ENCODE measurements at regions not wholly inside any gene's neighbourhood (a gene's known extent, or its start where the extent isn't known, plus 50 kb on each side); places are given as distances from the start of the nearest gene placed in this dataset.

DNA sequence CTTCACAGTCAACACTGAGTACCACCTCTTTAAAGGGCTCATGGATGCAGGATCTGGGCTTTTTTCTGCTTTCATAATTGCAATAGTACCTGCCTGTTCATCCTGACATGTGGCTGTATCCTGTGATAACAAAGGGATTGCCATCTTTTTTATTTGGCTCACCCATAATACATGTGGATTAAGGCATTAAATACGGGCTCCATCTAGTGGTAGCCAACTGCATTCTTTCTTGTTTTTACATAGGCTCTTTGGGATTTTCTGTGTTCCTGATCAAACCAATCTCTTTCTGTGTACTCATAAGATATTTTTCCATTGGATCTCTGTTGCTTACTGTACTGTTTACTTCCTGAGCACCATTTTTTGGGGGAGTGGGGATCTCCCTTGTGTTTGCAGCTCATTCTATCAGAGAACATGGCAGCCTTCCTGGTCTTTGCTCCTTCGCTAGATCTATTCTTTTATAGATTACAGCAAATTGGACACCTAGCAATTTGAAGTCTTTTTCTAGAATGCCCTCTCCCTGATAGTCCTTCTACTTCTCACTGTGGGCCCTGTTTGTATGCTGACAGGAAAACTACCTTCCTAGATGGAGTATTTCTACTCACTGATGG lies 723.4 kb upstream of the MDGA2 start:
- ChIA-PET POLR2A (no interaction called here), CTCF (no interaction called here)

DNA sequence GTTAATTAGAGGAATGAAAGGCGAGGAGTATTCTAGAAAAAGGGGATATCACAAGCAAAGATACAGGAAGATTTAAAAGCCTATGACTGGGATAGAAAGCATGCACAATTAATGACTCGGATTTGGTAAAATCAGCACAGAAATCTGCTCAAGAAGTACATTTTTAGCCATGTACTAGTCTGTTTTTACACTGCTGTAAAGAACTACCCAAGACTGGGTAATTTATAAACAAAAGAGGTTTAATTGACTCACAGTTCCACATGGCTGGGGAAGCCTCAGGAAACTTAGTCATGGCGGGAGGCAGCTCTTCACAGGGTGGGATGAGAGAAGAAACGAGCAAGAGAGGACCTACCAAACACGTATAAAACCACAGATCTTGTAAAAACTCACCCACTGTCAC lies 716.3 kb upstream of the MDGA2 start:
- H3K9me3 Mint-ChIP-seq (ENCODE audit: low read depth): no peaks in the 10 kb centered on the region
- no peak overlapping the region for H3K4me3 Mint-ChIP-seq
- POLR2A ChIA-PET: no interaction called here
- H3K36me3 Mint-ChIP-seq (ENCODE audit: low read depth): no peaks in the 10 kb centered on the region
- H3K27me3 Mint-ChIP-seq: no peaks in the 10 kb centered on the region
- no peak overlapping the region for H3K27ac Mint-ChIP-seq
- H3K4me1 Mint-ChIP-seq: no peaks in the 10 kb centered on the region
- ATAC-seq (no peak), DNase-seq (no peak)
- intact Hi-C loops (cut with DNase I, micrococcal nuclease): no loop called here
- CTCF ChIA-PET: no interaction called here

More for the DNA sequence above, 723.4 kb upstream of the MDGA2 start:
- no peaks in the 10 kb centered on the region for H3K36me3 Mint-ChIP-seq (ENCODE audit: low read depth)
- H3K27me3 Mint-ChIP-seq: no peaks in the 10 kb centered on the region
- DNase-seq: no peak
- no peak overlapping the region for H3K27ac Mint-ChIP-seq
- no peaks in the 10 kb centered on the region for H3K4me1 Mint-ChIP-seq
- intact Hi-C loops (cut with DNase I, micrococcal nuclease): loop anchor here in 1 of 2 experiments (5.0 kb wide), 1 partner anchor 481 kb away; no protein-coding TSS in a partner anchor
- no peak for ATAC-seq
- H3K4me3 Mint-ChIP-seq: no peak overlapping the region
- H3K9me3 Mint-ChIP-seq (ENCODE audit: low read depth): peaks cover 3% of the 10 kb centered on the region

DNA sequence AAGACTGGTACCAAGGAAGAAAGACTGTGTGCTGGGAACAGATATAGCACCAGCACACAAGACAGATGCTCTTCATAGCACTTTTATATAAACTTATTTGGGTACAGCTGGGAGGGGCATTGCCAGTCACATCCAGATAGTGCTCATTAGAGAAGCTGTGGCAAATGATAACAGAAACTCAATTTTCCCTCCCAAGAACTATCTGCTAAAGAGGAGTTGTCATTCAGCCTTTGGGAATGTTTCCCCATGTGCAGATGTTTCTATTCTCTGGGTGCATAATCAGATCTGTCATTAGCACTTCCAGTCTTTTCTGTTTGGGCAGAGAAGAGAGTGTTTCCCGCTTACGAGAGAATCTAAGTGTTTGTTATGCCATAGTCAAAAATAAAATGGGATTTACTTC lies 714.9 kb upstream of the MDGA2 start:
- H3K9me3 Mint-ChIP-seq (ENCODE audit: low read depth): no peaks in the 10 kb centered on the region
- ChIA-PET POLR2A (no interaction called here), CTCF (no interaction called here)
- no peak for DNase-seq
- H3K4me3 Mint-ChIP-seq: no peak overlapping the region
- no peak for ATAC-seq
- H3K4me1 Mint-ChIP-seq: no peaks in the 10 kb centered on the region
- no peaks in the 10 kb centered on the region for H3K27me3 Mint-ChIP-seq
- no peak overlapping the region for H3K27ac Mint-ChIP-seq
- intact Hi-C loops (cut with DNase I, micrococcal nuclease): no loop called here
- no peaks in the 10 kb centered on the region for H3K36me3 Mint-ChIP-seq (ENCODE audit: low read depth)

DNA sequence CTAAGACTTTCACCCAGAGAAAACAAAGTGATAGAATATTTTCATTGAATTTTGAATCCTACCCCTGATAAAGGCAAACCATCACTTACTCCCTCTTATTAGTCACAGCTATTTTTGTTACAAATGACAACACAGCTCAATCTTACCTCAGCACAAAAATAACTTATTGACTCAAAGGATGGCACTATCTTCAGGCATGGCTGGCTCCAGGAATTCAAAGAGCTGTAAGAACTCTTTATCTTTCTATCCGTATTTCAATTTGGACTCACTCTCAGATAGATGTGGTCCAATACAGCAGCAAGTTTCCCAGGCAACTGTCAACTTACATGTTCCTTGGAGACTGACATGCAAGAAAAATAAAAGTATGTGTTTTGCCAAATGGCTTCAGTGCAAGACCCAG lies 709.4 kb upstream of the MDGA2 start:
- intact Hi-C loops (cut with DNase I, micrococcal nuclease): no loop called here
- DNase-seq (no peak), ATAC-seq (no peak)
- Mint-ChIP-seq H3K27me3 (no peaks in the 10 kb centered on the region), H3K4me3 (no peak overlapping the region), H3K9me3 (ENCODE audit: low read depth) (peaks cover 3% of the 10 kb centered on the region), H3K4me1 (no peaks in the 10 kb centered on the region), H3K27ac (no peak overlapping the region), H3K36me3 (ENCODE audit: low read depth) (no peaks in the 10 kb centered on the region)
- CTCF ChIA-PET: no interaction called here
- POLR2A ChIA-PET: interaction anchor here (0.6 kb wide), 1 partner anchor 105 kb away, joined by 3 read pairs; no protein-coding TSS in a partner anchor

DNA sequence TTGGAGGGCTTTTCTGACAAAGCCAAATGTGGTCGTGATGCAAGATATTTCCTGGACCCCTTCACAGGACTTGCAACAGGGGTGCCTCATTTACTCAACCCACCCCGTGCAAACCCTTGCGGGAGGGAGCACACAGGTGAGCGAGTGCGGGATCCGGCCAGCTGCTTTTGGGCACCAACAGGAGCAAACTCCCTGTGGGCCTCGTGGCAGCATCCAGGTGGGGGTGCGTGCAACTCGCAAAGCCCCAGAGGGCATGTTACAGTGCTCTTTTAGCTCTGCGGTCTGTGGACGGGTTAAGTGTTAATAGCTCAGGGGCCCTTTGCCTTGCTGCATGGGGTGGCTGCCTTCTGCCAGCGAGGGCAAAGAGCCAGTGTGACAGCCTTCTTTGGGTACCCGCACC lies 707.6 kb upstream of the MDGA2 start:
- Mint-ChIP-seq H3K36me3 (ENCODE audit: low read depth) (no peaks in the 10 kb centered on the region), H3K4me3 (no peak overlapping the region), H3K4me1 (no peaks in the 10 kb centered on the region), H3K27me3 (no peaks in the 10 kb centered on the region), H3K9me3 (ENCODE audit: low read depth) (peaks cover 3% of the 10 kb centered on the region), H3K27ac (no peak overlapping the region)
- CTCF ChIA-PET: no interaction called here
- intact Hi-C loops (cut with DNase I, micrococcal nuclease): no loop called here
- ATAC-seq (no peak), DNase-seq (no peak)
- POLR2A ChIA-PET: no interaction called here

DNA sequence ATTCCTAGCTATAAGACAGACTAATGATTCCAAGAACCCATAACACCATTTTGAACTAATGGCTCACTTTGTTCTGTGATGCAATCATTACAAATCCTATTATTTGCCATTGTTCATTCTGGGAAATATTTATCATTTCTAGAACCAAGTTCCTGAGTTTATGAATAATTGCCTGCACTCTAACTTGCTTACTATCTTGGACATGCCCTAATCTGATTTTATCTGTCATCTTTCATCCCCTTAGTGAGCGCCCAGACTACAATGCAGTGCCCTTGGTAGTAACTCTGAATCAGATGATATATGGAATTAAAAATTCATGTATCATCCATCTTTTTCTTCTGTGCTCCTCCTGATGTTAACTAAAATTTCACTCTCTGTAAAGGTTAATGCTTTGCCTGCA lies 703.1 kb upstream of the MDGA2 start:
- Mint-ChIP-seq H3K4me1 (no peaks in the 10 kb centered on the region), H3K36me3 (ENCODE audit: low read depth) (no peaks in the 10 kb centered on the region), H3K9me3 (ENCODE audit: low read depth) (no peaks in the 10 kb centered on the region), H3K27me3 (no peaks in the 10 kb centered on the region), H3K27ac (no peak overlapping the region), H3K4me3 (no peak overlapping the region)
- intact Hi-C loops (cut with DNase I, micrococcal nuclease): no loop called here
- ATAC-seq: no peak
- DNase-seq: no peak
- CTCF ChIA-PET: interaction anchor here (1.2 kb wide), 1 partner anchor 25 kb away, joined by 3 read pairs; no protein-coding TSS in a partner anchor
- POLR2A ChIA-PET: no interaction called here

DNA sequence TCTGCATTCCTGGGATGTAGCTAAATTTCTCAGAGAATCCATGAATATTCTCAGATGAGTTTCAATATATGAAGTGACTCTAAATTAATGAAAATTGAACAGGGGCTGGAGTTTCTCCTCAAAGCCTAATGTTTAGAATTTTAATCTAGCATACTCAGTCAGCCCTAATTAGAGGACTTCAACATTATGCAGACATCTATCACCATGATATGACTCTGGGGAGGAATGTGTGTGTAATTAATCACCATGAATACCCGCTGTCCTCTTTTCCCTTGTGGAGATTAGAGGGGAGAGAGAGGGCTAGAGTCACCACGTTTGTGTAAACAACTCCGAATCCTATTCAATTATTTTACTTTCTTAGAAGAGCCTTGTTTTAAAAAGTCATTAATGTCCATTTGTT lies 698.6 kb upstream of the MDGA2 start:
- Mint-ChIP-seq H3K36me3 (ENCODE audit: low read depth) (no peaks in the 10 kb centered on the region), H3K4me1 (no peaks in the 10 kb centered on the region), H3K9me3 (ENCODE audit: low read depth) (peaks cover 5% of the 10 kb centered on the region), H3K27ac (no peak overlapping the region), H3K4me3 (no peak overlapping the region), H3K27me3 (no peaks in the 10 kb centered on the region)
- no peak for DNase-seq
- ChIA-PET CTCF (no interaction called here), POLR2A (no interaction called here)
- intact Hi-C loops (cut with DNase I, micrococcal nuclease): no loop called here
- no peak for ATAC-seq

DNA sequence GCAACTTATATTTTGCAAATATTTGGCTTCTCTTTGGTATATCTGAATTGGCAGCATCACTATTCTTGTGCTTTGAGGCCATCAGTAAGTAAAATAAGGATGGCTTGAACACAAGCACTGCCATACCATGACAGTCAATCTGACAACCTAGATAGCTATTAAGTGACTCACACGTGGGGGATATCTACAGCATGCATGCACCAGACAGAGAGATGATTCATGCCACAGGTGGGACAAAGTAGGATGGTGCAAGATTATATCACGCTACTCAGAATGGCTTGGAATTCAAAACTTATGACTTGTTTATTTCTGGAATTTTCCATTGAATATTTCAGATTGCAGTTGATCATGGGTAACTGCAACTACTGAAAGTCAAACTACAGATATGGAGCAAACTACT lies 675.6 kb upstream of the MDGA2 start:
- no peak overlapping the region for H3K4me3 Mint-ChIP-seq
- H3K9me3 Mint-ChIP-seq (ENCODE audit: low read depth): no peaks in the 10 kb centered on the region
- intact Hi-C loops (cut with DNase I, micrococcal nuclease): no loop called here
- CTCF ChIA-PET: no interaction called here
- POLR2A ChIA-PET: no interaction called here
- DNase-seq (no peak), ATAC-seq (no peak)
- no peak overlapping the region for H3K27ac Mint-ChIP-seq
- no peaks in the 10 kb centered on the region for H3K27me3 Mint-ChIP-seq
- H3K4me1 Mint-ChIP-seq: no peaks in the 10 kb centered on the region
- no peaks in the 10 kb centered on the region for H3K36me3 Mint-ChIP-seq (ENCODE audit: low read depth)

DNA sequence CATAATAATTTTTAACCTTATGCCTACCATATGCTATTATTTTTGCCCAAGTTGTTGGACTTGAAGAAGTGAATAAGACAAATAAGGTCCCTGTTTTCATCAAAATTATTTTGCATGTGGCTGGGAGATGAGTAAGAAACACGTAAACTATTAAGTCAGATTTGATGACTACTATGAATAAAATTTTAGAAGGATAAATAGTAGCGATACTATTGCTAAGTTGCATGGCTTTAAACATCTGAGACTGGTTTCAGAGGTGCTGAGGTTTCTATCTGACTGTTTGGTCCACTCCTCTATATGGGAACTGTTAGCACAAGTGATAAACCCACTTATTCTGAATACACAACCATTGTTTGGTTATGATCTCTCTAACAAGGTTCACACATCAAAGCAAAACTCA lies 674.3 kb upstream of the MDGA2 start:
- no peak for DNase-seq
- H3K27me3 Mint-ChIP-seq: no peaks in the 10 kb centered on the region
- intact Hi-C loops (cut with DNase I, micrococcal nuclease): no loop called here
- no peak overlapping the region for H3K4me3 Mint-ChIP-seq
- POLR2A ChIA-PET: no interaction called here
- no peaks in the 10 kb centered on the region for H3K4me1 Mint-ChIP-seq
- no peaks in the 10 kb centered on the region for H3K36me3 Mint-ChIP-seq (ENCODE audit: low read depth)
- no peak for ATAC-seq
- H3K9me3 Mint-ChIP-seq (ENCODE audit: low read depth): no peaks in the 10 kb centered on the region
- H3K27ac Mint-ChIP-seq: no peak overlapping the region
- CTCF ChIA-PET: no interaction called here

DNA sequence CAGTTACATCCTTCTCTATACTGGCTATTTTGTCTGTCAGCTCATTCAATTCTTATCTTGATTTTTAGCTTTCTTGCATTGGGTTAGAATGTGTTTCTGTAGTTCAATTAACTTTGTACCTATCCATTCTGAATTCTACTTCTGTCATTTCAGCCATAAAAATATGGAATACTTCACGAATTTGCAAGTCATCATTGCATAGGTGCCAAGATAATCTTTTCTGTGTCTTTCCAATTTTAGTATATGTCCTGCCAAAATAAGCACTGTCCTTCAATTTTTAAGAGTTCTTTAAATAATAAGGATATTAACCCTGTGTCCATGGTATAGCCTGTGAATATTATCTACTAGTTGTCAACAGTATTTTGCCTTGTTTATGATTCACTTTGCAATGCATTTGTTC lies 665.7 kb upstream of the MDGA2 start:
- Mint-ChIP-seq H3K27ac (no peak overlapping the region), H3K4me3 (no peak overlapping the region), H3K36me3 (ENCODE audit: low read depth) (no peaks in the 10 kb centered on the region), H3K27me3 (no peaks in the 10 kb centered on the region), H3K4me1 (no peaks in the 10 kb centered on the region), H3K9me3 (ENCODE audit: low read depth) (peaks cover 8% of the 10 kb centered on the region)
- no peak for ATAC-seq
- CTCF ChIA-PET: no interaction called here
- no peak for DNase-seq
- POLR2A ChIA-PET: no interaction called here
- intact Hi-C loops (cut with DNase I, micrococcal nuclease): no loop called here

DNA sequence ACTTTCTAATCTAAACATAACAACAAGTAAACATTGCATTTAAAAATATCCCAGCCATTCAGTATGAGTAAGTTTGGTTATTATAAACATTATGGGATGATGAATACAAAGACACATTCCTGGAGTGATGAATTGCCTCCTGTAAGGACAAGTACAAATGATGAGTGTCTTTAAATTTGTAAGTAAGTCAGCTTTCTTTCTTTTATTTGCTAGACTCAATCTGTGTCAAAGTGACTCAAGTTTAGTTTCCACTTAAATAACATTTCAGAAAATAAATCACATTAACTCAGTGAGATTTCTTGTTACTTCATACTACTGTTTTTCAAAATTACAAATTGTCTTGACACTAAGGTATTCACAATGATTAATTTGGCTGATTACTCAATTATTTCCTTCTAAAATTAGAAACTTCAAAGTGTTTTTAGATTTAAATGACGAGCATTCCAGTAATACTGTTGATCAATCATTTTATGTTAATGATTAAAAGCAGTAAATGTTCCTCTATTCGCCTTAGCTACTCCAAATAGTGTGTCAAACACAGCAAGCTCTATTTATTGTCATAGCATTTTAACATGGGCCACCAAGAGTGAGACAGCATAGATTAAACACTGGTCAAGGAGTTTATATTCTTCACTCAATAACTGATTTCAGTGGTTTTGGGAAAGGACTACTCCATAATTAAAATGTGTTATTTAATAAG lies 658.0 kb upstream of the MDGA2 start:
- intact Hi-C loops (cut with DNase I, micrococcal nuclease): no loop called here
- POLR2A ChIA-PET: no interaction called here
- ATAC-seq (no peak), DNase-seq (no peak)
- H3K36me3 Mint-ChIP-seq (ENCODE audit: low read depth): no peaks in the 10 kb centered on the region
- no peak overlapping the region for H3K4me3 Mint-ChIP-seq
- peaks cover 5% of the 10 kb centered on the region for H3K9me3 Mint-ChIP-seq (ENCODE audit: low read depth)
- no peaks in the 10 kb centered on the region for H3K27me3 Mint-ChIP-seq
- H3K27ac Mint-ChIP-seq: no peak overlapping the region
- no peaks in the 10 kb centered on the region for H3K4me1 Mint-ChIP-seq
- CTCF ChIA-PET: no interaction called here

DNA sequence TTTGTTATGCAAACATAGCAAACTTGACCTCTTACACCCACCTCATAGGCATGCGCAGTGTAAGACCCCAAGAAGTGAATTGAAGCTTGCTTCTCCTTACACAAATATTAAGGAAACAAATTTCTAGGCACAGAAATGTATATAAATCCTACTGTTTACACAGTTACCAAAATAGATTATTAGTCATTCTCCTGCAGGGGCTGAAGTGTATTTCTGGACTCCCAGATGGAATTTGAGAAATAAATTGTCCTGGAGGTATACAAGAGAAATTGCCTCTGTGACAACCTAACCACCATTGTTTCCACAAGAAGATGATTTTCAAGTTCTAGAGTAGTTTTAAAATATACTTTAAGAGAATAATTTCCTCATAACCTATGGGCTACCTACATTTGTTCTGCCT lies 656.0 kb upstream of the MDGA2 start:
- Mint-ChIP-seq H3K4me1 (no peaks in the 10 kb centered on the region), H3K4me3 (no peak overlapping the region), H3K9me3 (ENCODE audit: low read depth) (peaks cover 2% of the 10 kb centered on the region), H3K27ac (no peak overlapping the region), H3K36me3 (ENCODE audit: low read depth) (no peaks in the 10 kb centered on the region), H3K27me3 (no peaks in the 10 kb centered on the region)
- ChIA-PET CTCF (no interaction called here), POLR2A (no interaction called here)
- intact Hi-C loops (cut with DNase I, micrococcal nuclease): no loop called here
- ATAC-seq (no peak), DNase-seq (no peak)

DNA sequence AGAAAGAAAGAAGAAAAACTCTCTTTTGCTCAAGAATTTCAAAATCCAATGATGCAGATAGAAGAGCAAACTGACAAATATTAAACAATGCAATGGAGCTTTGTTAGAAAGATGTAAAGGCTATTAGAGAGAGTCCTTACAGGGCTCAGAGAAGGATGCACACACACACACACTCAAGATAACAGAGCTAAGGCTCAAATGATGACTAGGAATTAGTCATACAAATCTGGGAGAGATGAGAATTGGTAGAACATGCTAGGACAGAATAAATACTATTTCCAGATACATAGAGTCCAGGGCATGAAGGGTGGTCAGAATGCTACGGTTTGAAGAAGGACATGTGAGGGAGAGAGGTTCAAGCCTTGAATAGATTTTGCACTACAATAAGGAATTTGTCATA lies 650.1 kb upstream of the MDGA2 start:
- no peaks in the 10 kb centered on the region for H3K9me3 Mint-ChIP-seq (ENCODE audit: low read depth)
- CTCF ChIA-PET: no interaction called here

More for the DNA sequence above, 650.1 kb upstream of the MDGA2 start:
- H3K27me3 Mint-ChIP-seq: no peaks in the 10 kb centered on the region
- H3K4me3 Mint-ChIP-seq: no peak overlapping the region
- H3K4me1 Mint-ChIP-seq: no peaks in the 10 kb centered on the region
- ATAC-seq: no peak
- intact Hi-C loops (cut with DNase I, micrococcal nuclease): no loop called here
- no peaks in the 10 kb centered on the region for H3K36me3 Mint-ChIP-seq (ENCODE audit: low read depth)
- DNase-seq: no peak
- H3K27ac Mint-ChIP-seq: no peak overlapping the region
- POLR2A ChIA-PET: no interaction called here
